ENCODE measurements at regions not wholly inside any gene's neighbourhood (a gene's known extent, or its start where the extent isn't known, plus 50 kb on each side); places are given as distances from the start of the nearest gene placed in this dataset.

DNA sequence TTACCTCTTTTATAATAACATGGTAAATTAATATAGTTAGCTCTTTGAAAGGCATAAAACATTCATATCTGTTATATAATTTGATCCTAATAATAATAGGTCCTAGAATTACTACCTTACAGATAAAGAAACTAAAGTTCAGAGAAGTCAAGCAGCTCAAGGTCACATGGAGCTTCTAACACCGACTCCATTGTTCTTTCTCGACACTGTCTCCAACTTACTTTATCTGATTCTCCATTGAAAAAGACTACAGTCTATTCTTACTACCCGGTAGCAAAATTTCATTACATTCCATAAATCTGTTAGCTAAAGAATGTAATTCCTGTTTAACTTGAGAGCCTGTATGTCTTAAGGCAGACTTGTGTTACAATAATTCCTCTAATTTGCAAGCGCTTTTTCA lies 96.3 kb upstream of the TMEM161B start:
- no peak for DNase-seq (ENCODE audit: low read depth in 2 of 2)

DNA sequence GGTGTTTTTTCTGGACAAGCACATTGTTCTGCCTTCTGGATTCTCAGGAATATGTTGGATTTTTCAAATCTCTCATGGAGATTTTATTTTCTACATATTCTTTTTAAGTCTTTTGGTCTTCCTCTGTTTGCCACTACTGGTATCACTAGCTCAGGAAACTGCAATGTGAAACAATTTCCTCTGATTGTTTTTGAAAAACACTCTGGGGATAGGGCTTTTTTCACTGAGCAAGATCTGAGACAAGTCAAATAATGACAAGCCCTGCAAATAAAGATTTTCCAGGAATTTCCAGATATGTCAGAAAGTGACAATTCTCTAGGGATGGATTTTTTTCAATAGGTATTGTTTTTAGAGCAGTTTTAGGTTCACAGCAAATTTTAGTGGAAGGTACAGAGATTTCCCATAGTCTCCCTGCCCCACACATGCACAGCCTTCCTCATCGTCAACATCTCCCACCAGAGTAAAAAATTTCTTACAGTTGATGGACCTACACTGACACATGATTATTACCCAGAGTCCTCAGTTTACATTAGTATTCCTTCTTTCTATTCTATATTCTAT lies 86.9 kb upstream of the TMEM161B start:
- DNase-seq (ENCODE audit: low read depth in 2 of 2) = no peak

DNA sequence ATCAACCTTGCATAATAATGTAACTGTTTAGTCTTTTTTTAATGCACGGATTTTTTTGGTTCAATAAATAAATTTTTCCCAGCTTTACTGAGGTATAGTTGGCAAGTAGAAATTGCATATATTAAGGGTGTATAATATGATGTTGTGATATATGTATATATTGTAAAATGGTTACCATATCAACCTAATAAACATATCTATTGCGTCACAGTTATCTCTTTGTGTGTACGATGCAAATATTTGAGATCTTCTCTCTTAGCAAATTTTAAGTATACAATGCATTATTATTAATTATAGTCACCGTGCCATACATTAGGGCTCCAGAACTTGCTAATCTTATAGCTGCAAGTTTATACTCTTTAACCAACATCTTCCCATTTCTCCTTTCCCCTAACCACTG lies 57.2 kb upstream of the TMEM161B start:
- no peak for DNase-seq (ENCODE audit: low read depth in 2 of 2)

DNA sequence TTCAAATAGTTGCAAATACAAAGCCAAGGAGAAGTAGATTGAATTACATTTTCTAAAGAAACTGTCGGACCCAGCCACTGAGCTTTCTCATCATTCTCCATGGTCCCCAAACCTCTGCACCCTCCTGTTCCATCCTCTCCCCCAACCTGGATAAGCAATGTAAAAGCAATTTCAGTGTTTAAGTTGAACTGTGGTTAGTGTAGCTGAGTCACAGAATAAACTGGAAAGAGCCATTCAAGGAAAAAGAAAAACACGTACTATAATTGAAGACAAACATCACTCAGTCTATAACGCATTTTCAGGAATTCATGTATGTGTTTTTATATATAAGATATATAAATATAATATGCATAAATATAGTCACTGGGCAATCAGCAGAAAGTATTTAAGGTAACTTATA lies 54.1 kb upstream of the TMEM161B start:
- no peak for DNase-seq (ENCODE audit: low read depth in 2 of 2)
